Activated CD4-positive, alpha-beta T cell treated with anti-CD3 and anti-CD28 coated beads, Interleukin-2, Interleukin-6, amounts not matched to agents 100 ng/mL and 50 ng/mL, durations not matched to agents 16 hours and 8 hours (primary cell): ENCODE measurements at regions not wholly inside any gene's neighbourhood (a gene's known extent, or its start where the extent isn't known, plus 50 kb on each side); places are given as distances from the start of the nearest gene placed in this dataset.

Experiments used
- DNase-seq: peaks from one replicate; pipeline ENCODE4 v3.0.0-alpha.2; 2020

DNA sequence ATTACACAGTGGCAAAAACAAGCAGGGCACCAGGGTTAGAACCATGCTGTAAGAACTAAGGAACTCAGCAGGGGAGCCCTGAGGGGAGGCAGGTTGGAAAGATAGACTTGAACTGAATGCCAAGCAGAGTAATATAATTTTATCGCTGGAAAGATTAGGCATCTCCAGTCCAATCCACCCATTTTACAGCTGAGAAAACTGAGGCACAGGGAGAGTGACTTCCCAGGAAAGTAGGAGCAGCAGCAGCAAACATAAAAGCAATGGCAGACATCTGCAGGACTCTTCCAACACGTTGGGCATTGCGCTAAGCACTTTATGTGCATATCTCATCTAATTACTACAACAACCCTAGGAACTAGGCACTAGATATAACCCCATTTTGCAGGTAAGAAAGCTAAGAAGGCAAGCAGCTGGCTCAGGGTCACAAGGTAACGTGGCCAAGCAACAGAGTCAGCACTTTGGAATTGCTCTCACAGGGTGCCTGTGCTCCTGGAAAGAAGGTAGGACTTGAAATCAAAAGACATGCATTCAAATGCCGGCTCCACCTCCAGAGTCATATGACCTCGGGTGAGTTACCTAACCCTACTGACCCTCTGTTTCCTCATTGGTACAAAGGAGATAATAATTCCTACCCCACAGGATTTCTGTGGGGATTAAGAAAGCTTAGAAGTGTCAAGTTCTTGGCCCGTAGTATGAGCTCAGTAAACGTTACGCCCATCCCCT, 215.3 kb downstream of the BARX2 start:
- no peak for DNase-seq

DNA sequence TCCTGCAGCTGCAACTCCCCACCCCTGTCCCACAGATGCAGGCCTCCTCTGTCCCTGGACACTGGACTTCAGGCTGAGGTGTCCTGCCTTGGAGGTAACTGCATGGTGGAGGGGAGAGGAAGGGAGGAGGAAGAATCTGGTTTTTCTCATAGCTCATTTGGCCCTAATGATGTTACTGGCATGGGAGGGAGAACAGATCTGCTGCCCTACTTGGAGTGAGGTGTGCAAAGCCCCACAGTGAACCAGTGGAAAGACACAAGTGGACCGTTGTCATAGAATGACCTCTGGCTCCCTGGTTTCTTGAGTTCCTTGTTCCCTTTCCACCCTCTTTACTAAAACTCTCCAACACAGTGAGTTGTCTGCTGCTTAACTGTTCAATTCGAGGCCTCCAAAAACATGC, 215.9 kb downstream of the BARX2 start:
- DNase-seq, result no peak

DNA sequence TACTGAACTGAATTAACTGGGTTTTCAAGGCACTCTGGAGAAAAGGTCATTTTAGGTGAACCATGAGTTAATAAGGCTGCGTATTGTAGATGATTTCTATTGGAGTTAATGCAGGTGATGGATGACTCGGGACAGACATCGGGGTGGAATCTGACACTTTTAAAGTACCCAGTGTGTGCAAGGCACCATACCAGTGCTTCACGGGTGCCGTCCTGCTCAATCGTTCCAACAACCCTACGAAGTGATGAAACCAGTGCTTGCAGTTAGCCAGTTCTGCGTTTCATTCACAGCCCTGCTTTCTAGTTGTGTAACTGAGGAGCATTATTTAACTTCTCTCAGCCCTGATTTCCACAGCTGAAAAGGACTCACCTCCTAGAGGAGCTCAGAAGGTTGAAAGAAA, 216.5 kb downstream of the BARX2 start:
- DNase-seq, result no peak

DNA sequence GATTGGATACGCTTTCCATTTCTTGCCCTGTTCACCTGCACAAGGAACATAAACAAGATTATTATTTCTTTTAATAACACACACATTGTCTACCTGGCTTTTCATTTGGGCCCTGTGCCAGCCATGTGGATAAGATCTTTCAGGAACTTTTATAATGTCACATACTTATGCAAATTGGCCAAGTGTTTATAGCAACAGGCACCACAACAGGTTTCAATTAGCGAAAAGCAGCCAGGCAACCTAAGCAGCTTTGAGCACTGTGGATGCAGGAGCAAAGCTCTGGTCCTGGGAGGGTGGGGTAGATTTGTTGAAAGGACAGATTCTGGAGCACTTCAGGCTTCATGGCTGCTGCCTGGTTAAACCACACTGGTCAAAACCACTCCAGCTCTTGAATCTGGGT, 217.4 kb downstream of the BARX2 start:
- DNase-seq, result no peak

DNA sequence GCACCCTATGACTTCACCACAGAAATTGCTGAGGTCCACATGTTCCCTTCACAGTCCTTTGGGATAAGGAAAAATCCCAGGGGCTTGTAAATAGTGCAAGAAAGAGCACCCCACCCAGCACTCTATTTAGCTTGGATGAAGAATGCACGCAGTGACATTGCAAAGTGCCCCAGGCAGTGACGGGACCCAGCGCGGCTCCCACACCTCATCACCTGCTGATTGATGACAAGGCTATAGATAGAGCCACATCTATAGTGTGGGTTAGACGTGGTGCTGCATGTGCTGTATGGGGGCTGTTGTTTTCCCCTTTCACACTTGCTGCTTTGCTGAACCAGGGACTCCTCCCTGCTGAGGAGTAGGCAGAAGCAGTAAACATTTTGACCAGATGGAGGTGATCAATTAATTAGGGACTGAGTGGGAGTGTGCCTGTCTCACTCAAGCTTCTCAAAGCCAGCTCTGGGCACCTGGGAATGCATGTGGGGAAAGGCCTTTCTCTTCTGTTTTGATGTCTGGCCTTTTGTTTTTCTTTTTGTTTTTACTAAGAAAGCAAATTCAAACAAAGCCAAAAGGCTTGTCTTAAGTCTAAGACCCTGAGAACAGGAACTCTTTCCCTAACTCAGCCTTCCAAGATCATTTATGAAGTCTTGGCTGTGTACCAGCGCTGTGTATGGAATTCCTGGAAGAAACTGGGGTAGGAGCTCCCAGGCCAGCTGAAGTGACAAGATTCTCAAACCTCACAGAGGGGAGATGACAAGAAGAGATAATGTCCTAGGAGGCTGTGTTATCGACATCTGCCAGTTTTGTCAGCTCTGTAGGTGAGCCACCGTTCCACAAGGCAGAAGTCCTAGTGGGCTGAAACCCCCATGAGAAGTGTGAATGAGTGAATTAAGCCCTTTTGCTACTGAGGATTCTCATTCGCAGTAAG, 219.7 kb downstream of the BARX2 start:
- DNase-seq, result no peak

DNA sequence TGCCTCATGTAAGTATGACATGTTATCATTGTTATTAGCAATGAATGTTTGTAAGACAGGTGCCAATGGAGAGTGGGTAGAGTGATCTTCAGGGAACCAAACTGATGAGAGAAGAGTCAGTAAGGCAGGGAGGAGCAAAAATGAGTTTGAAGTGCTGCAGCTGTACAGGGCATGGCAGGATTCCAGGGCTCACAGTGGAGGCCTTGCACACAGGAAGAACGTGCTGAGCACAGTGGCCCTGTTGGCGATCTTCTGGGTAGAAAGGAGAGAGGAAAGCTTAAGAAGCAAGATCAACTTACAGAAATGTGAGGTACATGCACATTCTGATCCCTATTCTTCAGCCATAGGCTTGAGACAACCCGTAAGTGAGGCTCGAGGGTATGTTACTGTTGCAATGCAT, 219.3 kb upstream of the TMEM45B start:
- no peak for DNase-seq

DNA sequence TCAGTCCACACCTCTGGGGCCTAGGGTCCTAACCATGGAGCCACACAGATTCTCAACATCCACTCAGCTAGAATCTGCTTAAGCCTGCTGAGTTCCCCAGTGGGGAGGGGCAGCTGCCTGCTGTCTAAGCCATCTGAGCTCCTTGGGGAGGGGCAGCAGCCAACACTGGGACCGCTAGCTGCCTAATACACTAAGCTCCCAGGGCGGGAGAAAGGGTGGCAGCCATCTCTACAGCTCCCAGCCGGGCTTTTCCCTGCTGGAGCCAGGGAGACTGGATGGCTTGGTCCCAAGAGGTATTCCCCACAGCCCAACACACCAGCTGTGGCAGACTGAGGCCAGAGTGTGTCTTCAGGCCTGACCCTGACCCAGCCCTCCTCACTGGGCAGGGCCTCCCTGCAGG, 217.3 kb upstream of the TMEM45B start:
- no peak for DNase-seq

DNA sequence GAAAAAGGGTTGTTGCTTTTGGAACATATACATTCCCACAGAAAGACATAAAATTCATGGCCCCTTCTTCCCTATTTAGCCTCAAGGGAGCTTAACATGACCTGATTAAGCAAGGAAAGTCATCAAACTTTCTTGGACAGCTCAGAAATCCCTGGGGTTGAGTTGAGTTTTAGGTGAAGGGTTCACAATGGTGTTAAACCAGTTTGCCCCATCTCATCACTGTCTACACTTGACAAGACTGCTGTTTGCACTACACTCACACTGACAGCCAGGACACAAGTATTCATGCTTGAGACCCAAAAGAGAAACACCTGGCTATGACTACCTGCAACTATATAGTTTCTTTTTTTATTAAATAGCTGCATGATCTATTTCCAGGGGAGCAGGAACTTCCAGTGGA, 209.8 kb upstream of the TMEM45B start:
- DNase-seq, result no peak

DNA sequence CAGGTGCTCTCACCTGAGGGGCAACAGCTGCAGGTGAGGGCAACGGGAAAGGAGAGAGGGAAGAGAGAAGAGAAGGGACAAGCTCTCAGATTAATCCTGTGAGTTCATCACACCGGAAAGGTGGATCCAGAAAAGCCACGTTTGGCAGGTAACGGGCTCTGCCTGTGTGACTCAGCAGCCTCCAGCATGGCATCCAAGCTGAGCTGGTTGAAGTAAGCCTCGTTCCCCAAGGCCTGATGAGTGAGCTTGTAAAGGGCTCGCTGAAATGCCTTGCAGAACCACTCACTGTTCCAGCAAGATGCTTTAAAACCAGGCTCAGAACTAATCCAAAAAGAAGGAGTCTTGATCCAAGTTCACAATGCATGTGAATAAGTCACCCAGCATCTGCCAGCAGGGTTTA, 206.9 kb upstream of the TMEM45B start:
- DNase-seq, result no peak

DNA sequence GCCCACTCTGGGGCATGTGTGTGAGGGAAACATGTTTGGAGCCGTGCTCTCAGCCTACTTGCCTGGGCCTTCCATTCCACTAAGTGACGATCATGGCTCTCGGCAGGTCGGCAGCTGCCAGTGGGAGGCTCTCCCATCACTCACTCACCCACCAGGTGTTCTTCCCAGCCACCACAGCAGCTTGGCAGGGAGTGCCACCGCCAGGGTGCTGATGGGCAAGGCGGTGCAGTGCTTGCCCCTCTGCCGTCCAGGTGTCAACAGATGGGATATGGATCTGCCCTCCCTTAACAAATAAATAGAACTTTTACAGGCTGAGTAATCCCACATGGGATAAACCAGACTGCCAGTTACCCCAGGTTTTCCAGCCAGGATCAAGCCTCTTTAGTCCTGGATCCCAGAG, 205.5 kb upstream of the TMEM45B start:
- DNase-seq, result no peak

DNA sequence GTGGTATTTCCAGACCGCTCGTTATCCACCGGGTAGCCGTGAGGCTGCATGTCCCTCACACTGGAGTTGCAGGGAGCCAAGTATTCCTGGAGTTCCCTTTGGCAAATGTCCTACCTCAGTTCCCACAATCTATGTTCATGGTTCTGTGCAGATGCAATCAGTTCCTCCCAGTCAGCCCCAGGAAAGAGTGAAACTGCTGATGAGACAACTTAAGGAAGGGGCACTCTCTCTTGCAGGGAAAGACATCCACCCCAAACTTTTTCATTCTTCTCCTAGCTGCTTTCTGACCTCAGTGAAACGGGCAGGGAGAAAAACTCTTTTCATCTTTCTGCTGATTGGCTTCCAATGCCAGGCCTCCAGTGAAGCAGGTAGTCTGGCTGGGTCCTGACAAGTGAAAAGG, 205.1 kb upstream of the TMEM45B start:
- DNase-seq, result no peak

DNA sequence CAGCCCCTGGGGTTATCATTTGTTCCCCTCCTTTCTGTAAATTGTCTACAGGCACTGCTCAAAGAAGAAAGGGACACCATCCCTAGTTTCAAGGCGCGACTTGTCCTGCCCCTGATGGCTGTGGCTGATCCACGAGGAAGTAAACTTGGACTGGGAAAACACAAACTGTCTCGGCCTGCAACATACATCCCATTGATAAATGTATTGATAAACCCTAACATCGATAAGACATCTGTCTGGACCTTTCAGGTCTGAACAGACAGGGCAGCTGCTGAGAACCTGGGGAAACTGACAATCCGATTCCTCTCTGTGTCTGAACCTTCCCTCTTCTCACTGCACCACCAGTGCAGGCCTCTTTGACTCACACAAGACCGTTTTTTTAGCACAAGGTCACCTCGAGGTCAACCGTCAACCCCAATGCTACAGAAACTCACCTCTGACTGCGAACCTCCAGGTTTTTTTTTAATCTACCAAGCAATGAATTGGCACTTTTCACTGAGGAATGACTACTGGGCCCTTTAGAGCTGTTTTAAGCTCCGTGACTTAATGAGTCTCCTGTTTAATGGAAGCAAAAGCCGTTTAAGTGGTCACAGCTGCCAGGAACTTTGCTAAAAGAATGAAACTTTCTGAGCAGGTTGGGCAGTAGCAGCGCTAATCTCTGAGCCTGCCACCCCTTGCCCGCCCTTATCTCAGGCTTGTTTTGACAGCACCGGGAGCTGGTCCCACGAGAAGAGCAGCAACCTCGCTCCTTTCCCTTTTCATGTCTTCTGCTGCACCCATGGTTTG, 203.8 kb upstream of the TMEM45B start:
- DNase-seq, result no peak

DNA sequence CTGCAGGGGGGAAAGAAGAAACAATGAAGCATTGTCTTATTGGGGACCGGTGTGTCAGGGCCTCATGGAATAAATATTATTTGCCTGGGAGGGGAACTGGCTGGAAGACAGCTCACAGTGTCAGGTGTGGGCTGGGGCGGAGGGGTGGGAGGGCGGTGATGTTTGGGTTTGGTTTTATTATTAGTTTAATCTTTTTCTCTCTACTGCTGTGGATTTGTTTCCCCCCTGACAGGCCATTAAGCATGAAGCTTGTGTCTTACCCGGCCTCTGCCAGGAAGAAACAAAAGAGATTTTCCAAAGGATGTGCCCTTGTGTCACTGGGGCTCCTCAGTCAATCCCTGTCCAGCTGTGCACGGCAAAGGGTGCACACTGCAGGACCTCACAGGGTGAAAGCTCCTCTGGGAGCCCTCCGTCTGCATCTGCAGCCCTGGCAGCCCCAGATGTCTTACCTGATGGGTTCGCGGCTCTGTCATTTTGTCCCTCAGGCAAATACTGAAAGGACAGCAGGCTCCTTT, 203.1 kb upstream of the TMEM45B start:
- DNase-seq, result no peak

DNA sequence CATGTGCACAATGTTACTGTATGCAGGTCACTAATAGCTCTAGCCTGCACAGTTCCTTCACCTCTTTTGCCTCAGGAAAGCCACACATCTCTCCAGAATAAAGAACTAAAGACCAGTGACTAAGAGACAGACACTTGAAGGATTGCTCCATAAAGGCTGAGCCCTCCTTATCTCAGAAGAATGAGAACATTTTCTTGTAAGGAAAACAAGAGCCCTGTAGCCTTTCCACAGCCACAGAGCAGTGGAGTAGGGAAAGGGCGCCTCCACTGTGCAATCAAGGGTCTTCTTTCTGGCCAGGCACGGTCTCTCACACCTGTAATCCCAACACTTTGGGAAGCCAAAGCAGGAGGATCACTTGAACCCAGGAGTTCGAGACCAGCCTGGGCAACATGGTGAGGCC, 202.6 kb upstream of the TMEM45B start:
- DNase-seq, result no peak

DNA sequence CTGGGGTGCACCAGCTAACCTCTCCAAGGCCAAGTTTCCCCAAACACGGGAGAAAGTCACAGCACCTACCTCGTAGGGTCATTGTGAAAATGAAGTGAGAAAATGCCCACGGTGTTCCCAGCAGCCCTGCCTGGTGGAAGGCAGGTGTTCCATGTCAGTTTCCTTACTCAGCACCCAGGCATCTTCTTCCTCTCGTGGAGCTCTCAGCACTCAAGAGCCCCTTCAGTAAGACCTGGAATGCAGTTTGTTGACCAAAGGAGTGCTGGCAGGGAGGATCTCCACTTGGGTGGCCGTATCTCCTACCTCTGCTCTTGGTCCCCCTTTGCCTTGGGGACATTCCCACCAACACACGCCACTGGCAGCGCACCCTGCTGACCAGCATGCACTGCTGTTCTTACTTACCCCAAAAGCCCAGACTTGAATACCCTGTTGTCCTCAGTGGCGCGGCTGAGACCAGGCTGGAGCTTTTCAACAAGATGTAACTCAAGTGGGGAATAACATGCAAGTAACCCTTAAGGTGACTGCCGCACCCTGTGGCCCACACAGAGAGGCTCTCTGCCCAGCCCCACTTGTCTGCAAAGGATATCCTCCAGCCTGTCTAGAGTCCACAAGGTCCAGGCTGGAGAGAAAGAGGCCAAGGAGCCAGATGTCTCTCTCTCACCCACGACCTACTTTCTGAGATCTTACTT, 201.2 kb upstream of the TMEM45B start:
- DNase-seq, result no peak

DNA sequence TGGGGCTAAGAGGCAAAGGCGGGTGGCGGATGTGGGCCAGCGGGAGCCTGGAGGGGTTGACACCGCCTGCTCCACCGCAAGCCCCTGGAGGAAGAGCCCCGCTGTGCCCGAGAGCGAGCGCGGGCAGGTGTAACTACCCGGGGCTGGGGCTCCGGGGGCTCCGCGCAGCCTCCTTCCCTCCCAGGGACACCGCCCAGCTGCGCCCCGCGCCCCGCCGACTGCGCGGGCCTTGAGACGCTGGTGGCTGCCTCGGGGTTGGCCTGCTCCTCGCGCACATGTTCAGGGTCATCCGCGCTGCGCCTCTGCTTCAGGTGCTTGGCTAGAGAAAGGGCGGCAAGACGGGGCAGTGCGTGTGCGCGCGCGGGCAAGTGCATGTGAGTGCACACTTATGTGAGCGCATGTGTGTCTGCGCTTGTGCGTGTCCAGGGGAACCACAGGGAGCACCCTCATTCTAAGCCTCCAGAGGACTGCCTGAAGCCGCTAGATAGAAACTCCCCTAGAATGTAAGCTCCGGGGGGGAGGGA, 197.5 kb upstream of the TMEM45B start:
- DNase-seq, result no peak

DNA sequence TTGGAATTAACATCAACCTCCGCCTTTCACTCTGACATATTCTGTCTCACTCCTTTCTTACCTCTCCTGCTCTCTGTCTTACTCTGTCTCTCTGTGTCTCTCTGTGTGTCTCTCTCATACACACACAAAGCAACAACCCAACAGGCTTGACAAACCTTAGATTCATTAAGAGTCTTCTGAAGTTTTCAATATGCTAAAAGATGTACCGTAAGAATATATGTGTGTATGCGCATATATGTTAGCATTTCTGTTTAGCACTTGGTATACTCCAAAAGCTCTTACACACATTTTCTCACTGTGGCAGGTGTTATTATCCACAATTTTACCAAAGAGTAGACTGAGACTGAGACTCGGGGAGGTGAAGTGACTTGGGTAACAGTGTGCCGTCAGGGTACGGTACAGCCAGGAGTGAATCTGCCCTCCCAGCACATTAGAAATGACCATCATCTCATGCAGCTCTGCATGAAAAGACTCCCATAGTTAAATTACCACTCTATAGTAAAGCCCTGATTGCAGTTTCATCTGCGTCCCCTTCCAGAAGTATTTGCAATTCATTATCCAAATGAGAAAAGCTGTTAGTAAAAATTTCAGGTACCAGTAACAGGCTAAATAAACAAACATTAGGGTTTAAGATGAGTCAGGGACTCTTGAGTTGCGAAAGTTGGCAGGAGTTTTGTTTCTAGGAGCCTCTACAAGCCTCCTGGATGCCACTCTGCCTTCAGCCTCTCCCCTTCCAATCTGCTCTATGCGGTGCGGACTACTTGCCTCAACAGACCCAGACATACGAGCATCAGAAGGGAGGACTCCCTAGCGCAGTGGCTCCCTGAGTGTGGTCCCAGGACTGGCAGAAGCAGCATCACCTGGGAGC, 195.2 kb upstream of the TMEM45B start:
- DNase-seq, result no peak

DNA sequence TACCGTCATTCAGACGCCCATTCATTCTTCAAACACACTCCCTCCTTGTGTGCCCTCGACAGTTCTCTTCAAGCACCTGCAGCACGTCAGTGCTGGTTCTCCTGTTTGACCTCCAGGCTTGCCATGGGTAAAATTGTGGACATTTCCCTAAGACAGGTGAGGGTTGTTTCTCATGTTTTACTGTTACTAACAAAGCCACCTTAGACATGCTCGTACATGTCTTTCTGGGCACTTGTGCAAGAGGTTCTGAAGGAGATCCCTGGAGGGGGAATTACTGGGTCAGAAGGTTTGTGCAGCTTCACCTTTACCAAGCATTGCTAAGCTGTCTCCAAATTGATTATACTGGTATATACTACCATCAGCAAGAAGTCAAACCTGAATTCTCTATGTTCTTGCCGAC, 189.7 kb upstream of the TMEM45B start:
- DNase-seq, result no peak

DNA sequence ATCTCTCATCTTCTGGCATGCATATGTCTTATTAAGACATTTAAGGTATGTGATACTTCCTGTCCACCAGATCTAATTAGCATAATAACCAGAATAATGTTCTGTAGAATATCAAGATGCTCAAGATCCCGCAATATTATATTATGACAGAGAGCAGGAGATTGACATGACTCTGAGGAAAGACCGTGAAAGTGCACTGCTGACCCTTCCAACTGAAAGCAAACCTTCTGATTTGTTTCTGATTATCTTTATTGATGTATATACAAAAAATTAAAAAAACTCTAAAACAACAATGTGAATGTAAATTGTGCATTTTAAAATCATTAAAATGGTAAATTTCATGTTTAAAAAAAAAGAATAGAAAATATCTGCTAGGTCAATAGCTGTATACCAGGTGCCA, 184.4 kb upstream of the TMEM45B start:
- DNase-seq, result no peak

DNA sequence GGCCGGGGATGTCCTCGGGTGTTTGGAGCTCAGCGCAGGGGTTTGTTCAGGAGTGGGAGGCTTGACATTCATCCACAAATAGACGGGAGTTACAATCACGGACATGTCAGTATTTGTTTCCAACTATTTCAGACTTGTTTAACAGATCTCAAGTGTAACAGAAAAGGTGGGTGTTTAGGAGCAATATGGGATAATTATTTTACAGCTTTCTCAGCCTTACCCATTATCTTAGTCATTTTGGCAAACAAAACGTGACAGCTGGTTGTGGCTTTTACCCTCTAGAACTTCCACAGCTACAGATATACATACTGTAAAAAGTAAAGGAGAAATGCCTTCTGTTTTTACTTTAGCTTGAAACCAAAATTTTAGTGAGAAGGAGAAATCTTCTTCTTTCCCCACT, 178.7 kb upstream of the TMEM45B start:
- DNase-seq, result peak; percentile 26

DNA sequence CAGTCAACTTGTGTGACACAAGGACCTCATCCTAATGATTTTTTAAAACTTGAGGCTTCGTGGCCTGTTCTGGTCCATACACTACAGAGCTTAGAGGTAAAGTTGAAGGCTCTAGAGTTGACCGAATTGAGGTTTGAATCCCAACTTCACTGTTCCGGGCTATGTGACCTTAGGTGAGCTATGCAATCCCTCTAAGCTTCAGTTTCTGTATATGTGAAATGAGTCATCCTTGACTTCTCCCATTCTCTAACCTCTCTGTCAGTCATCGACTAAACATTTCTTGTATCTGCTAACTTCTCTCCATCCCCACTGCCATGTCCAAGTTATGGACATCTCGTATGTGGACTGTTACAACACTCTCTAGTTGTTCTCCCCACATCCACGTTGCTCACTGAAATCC, 178.2 kb upstream of the TMEM45B start:
- peak; percentile 52 for DNase-seq
